ENCODE measurements at regions not wholly inside any gene's neighbourhood (a gene's known extent, or its start where the extent isn't known, plus 50 kb on each side); places are given as distances from the start of the nearest gene placed in this dataset.

DNA sequence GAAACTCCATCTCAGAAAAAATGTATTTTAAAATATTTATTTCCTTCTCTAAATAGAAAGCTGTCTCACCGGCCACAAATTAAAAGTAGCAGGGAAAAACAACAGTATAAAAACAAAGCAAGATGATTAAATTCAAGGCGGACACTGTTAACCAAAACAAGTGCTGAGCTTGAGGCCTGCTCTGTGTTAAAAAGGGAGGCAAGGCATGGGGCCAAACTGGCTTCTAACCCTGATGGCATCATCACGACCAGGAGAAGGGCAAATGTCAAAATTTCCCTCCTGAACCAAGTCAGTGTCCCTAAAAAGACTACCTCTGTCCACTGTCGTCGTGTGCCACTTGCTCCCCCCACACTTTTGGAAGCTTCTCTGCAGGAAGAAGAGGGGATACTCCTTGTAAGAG is 116.1 kb downstream of the MSX2 start:
- DNase-seq (ENCODE audit: low read depth), result no peak

DNA sequence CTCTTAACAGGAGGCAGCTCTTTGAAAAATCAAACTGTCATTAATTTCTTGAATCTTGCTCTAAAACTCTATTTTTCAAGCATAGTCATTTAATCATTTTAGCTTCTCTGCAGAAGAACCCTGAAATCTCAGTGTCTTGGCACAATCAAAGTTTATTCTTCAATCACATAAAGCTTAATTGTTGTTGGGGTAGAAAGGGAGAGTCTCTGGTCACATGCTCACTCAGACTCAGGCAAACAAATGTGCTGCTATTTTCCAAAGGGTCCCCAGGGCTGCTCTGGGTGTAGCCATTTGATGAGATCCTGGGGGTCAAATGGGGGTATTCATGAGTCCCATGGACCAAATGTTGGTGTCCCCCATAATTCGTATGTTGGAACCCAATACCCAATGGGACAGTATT is 114.8 kb downstream of the MSX2 start:
- no peak for DNase-seq (ENCODE audit: low read depth)

DNA sequence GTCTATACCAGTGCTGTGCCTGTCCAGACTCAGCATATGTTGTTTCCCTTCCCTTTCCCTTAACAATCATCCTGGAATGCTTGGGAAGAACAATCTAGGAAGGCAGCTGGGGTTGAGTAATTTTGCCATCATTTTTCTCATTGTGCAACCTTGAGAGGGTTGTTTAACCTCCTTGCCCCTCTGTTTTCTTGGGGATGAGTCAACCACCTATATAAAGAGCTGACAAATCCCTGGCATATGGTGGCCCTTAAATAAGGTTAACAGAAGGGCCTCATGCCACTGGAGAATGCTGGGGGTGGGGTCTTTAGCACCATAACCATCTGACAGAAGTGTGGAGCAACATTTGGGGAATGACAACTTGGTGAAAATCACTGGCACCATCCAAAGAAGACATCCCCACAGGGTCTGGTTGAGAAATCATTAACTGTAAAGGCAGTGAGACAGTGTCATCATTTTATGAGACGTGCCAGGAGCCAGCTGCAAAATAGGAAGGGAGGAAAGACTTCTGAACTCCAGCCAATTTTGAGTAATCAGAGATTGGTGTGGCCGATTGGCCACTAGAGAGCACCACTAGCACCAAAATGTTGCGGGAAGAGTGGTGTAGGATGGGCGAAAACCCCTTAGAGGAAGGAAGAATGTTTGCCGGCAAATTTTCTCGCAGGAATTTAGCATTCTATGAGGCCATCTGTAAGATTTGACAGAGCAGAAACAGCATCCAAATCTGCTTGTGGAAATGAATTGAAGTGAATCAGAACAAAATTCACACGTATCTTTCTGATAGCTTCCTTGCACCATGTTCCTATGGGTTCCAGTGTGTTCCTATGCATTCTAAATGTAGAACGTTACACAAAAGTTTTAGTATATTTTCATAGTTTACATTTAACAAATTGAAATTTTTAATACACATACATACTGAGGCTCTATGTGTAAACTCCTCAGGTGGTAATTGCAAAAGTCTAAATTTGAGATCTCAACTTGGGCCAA is 113.8 kb downstream of the MSX2 start:
- DNase-seq (ENCODE audit: low read depth), result peak; percentile 95

DNA sequence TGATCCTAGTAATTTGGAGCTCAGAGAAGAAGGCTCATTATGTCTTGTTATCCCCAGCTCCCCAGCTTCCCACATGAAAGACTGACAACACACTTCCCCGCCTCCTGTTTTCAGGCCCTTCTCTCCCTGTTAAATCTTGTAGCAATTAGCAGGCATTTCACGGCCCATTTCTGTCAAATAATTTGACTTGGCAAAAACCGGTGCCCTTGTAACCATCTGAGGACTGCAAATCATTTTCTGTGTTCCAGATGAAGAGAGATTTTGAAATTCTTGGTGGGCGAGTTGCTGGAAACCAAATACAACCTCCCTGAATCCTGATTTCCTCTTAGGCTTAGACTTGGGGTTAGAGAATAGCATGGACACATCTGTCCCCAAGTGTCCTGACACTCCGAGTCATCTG is 109.7 kb downstream of the MSX2 start:
- DNase-seq (ENCODE audit: low read depth), result peak; percentile 53

DNA sequence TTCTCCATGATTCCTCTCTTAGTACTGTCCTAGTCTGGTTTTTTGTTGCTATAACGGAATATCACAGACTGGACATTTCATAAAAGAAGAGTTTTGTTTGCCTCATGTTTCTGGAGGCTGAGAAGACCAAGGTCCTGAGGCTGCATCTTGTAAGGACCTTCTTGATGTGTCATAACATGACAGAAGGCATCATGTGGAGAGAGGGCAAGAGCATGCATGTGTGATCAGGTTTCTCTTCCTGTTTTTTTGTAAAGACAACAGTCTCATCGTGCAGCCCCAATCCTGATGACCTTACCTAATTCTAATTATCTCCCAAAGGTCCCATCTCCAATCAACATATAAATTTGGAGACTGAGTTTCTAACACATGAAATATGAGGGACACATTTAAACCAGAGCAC is 108.4 kb downstream of the MSX2 start:
- DNase-seq (ENCODE audit: low read depth), result no peak

DNA sequence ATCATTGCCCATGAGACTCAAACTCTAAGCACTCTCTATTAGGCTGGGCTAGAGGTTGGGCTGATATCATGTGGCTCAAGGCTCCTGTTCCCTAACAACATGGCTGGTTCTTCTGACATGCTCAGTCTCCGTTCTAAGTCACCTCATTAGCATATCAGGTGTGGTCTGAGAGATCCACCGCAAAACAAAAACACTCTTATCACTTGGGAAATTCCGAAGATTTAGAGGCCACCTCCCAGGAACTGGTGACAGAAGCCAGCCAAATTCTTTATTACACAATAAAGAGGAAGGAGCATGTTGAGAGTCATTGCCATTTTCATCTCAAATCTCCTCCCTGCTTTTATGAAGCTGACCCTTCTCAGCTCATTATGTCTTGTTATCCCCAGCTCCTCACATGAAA is 107.6 kb downstream of the MSX2 start:
- peak; percentile 28 for DNase-seq (ENCODE audit: low read depth)

DNA sequence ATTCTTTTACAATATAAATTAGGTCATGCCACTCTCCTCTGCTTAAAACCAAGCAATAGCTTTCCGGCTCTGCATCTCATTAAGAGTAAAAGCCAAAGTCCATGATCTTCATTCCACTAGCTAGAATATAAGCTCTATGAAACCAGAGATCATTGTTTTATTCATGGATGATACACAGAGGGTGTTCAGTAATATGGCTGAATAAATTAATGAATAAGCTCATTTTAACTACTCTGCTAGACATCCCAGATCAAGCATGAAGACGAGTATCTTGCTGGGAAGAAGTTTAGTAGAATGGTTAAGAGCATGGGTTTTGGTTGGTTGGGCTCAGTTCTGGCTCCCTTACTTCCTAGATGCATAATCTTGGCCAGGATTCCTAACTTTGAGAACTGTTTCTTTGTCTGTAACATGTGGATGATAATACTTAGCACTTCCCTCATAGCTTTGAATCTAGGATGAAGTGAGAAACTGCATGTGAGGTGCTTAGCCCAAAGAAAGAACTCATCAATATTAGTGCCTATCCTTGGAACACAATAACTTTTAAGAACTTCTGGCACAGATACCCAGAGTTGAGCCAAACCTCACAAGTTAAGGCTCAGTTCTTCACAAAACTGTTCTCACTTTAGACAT is 106.8 kb downstream of the MSX2 start:
- DNase-seq (ENCODE audit: low read depth), result no peak

DNA sequence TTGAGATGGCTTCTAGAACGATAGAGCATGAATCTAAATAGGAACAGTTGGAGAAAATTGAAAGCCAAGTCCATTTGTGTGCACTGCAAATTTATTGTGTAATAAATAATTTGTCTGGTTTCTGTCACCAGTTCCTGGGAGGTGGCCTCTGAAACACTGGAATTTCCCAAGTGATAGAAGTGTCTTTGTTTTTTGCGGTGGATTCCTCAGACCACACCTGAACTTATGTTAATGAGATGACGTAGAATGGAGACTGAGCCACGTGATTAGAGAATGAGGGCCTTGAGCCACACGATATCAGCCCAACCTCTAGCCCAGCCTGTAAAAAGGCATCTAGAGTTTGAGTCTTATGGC is 105.1 kb downstream of the MSX2 start:
- no peak for DNase-seq (ENCODE audit: low read depth)

DNA sequence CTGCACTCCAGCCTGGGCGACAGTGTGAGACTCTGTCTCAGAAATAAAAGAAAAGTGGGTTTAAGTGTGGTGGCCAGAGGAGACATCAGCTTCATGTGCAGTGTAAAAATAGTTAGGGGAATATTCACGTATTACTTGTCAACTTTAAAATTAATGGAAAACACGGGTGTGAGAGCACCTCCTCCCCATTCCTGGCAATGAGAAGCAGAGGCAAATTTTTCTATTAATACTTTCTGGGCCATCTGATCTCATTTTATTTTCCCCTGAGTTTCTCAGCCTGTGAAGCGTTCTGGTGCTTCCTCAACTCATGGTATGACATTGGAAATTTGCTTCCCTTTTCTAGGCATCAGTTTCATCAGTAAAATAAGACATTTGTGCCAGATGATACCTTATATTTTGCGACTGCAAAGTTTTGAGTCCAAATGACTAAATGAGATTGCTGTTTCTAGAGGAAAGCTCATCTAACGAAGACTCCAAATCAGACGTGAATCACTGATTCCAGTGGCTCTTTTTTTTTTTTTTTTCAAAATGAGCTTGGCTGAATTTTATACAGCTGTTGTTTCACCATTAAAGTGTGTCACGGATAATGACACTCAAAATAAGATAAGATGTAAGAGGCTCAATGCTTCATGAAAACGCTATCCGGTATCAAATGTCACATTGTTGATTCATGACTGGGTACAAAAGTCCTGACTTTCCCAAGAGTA is 104.6 kb downstream of the MSX2 start:
- peak; percentile 82 for DNase-seq (ENCODE audit: low read depth)

DNA sequence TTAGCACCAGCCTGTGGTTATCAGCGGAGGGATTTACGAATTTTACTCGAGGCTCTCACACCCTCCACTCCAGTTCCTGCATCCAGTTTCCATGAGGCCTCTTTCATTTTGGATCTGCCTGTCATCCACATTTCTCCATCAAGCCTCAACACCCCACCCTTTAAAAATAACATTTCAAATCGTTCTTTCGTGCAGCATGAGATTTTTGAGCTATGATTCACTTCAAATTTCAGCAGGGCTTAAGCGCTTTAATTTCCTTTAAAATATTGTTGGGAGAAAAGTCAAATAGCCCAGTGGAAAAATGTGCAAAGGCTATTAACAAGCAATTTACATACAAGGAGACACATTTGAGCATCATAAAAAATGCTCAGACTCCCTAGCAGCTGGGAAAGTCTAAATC is 103.2 kb downstream of the MSX2 start:
- peak; percentile 66 for DNase-seq (ENCODE audit: low read depth)

DNA sequence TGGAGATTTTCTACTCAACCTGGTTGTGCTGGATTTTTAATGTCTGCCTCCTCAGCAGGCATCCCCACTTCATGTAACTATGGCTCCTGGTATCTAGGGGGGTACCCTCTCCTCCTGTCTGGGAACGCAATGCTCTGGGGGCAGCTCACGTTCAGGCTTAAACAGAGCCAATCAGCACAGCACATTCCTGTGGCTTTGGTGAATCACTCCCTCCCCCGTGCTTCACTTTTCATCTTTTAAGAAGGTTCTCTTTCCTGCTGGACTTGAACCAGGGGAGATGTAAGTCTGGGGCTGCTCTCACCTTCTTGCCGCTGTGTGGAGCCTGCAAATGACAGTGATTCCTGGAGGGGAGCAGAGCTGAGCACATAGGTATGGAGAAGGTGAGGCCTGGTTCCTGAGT is 101.2 kb downstream of the MSX2 start:
- DNase-seq (ENCODE audit: low read depth), result peak; percentile 74

DNA sequence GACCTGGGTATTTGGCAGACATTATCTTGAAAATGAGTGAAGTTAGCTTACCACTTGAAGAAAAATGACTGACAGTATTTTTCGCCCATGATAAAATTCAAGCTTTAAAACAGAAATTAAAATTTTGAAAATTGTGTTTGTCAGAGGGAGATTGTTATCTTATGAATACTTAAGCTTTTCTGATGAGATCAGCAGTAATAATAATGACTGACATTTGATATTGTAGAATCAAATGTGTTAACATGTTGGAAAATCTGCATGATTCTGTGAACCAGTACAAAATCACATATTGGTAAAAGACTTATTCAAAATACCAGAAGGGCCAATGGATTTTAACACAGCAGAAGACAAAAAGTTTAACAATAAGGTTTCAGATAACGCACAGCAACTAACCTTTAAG is 94.0 kb downstream of the MSX2 start:
- DNase-seq (ENCODE audit: low read depth), result no peak

DNA sequence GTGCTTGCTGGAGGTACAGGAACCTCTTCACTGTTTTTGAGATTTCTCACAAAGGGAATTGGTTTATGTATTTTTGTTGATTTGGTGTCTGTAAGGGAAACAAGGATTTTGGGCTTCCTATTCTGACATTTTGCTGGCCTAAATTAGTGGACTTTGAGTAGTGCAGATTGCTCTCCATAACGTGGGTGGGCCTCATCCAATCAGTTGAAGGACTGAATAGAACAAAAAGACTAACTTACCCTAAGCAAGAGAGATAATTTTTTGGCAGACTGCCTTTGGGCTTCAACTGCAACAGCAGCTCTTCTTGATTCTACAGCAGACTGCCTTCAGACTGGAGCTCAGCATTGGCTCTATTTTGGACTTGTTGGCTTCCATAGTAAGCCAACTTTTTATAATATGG is 93.2 kb downstream of the MSX2 start:
- DNase-seq (ENCODE audit: low read depth), result no peak

DNA sequence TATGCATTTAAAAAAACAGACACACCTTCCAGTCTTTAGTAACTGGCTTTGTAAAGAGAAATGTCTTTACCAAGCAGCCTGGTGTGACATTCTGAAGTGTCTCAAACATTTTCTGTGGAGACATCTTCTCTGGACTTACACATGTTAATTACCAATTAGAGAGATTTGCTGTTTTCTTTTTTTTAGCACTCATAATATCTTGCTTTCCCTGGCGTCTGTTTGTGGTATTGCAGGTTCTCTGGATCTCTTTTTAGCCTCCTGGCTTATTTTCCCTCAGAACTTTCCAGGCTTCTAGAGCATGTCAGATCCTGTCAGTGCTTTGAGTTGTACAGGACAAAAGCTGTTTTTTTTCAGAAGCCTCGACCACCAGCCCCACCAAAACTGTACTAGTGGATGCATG is 92.5 kb downstream of the MSX2 start:
- DNase-seq (ENCODE audit: low read depth), result no peak

DNA sequence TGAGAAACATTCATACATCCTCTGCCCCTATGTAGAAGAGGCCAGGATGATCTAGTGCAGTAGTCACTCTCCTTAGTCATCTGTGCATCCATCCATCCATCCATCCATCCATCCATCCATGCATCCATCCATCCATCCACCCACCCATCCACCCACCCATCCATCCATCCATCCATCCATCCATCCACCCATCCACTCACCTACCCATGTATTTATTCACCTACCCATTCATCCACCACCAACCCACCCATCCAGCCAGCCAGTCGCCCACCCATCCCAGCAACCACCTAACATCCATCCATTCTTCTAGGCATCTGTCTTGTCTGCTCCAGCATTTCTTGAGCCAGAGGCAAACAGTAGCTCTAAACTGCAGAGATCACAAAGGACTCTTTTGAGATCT is 87.1 kb downstream of the MSX2 start:
- no peak for DNase-seq (ENCODE audit: low read depth)

DNA sequence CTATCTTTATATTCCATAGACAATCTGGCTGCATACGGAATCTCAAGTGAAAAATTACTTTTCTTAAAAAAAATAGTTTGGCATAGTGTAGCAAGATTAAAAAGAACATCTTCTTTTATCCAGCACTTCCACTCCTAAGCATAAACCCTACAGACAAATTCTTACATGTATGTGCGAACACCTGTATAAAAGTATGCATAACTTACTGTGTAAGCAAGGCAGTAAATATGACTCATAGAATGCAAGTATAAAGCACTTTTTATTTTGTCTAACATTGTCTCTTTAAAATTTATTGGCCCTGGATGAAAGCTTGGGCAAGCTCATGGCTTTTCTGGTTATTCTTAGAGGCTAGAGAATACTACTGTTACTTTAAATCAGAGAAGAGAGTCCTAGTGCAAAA is 86.4 kb downstream of the MSX2 start:
- no peak for DNase-seq (ENCODE audit: low read depth)

DNA sequence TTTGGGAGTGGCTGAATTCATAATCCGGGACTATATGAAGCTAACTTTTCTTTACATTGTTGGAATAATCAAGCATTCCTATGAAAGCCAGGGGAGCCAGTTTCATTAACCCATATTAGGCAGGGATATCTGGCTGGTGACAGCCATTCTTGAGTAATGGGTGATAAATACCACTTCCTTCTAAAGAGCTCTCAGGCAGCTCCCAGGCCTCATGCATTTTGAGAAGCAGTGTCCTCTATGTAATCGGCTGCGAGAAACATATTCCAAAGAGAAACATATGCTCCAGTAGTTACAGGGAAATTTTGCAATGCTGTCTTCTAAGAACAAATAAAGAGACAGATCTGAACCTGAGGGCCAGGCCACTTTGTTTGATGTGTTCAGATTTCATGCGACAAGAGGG is 83.1 kb downstream of the MSX2 start:
- DNase-seq (ENCODE audit: low read depth), result no peak

DNA sequence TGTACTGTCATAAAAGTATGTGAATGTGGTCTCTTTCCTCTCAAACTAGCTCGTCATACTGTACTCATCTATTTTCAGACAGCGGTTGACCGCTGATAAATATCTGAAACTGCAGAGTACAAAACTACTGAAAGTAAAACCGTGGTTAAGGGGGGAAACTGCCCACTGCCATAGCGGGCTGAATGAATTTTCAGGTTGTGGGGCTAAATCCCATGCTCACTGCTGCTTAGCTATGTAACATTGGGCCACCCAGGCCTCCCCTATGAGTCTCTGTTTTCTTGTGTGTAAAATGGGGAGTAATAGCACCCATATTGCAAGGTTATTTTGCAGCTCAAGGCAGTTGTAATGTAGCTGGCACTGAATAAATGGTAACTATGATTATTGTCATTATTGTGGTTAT is 82.3 kb downstream of the MSX2 start:
- DNase-seq (ENCODE audit: low read depth), result no peak

DNA sequence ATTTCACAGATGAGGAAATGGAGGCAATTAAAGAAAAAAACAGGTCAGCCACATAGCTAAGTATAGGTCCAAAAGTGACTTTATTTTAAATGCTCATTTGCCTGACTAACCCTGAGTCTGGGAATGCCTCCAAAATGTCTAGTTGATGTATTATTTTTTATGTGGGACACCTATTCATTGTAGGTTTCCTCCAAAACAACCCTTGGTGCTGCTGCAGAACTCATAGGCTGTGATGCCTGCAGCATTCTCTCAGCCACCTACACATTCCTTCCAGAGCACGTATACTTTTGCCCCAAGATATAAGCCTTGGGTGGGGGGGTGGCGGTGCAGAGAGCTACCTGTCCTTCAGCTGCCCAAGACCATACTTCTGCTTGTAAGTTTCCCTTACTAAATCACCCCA is 77.4 kb downstream of the MSX2 start:
- DNase-seq (ENCODE audit: low read depth), result peak; percentile 44

DNA sequence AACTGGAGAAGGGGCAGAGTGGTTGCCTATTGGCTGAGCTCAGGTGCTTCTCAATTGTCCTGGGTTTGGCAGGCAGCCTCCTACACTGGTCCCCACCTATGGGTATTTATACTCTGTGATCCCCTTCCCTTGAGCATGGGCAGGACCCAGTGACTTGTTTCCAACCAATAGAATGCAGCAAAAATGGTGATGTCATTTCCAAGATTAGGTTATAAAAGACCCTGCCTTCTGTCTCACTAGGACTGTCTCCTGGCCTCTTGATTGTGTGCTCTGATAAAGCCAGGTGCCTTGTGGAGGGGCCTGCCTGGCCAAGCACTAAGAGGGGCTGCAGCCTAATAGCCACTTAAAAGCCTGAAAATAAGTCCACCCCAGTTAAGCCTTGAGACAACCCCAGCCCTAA is 76.1 kb downstream of the MSX2 start:
- DNase-seq (ENCODE audit: low read depth), result no peak

DNA sequence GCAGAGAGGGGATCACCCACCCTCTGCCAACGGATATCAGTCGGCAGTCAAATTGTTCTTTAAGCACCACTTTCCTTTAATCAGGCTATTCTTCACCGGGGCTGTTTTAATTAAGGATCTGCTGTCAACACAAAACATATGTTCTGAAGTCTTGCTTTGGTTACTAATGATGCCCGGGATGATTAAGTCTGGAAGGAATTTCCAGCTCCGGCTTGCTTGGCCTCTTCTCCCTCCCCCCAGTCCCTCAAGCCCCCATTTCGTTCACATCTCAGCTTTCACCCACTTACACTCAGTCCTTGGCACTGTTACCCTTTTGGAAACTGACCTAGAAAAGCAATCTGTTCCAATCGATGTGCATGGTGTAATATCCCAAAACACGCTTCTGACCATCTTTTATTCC is 74.7 kb downstream of the MSX2 start:
- DNase-seq (ENCODE audit: low read depth), result peak; percentile 86

DNA sequence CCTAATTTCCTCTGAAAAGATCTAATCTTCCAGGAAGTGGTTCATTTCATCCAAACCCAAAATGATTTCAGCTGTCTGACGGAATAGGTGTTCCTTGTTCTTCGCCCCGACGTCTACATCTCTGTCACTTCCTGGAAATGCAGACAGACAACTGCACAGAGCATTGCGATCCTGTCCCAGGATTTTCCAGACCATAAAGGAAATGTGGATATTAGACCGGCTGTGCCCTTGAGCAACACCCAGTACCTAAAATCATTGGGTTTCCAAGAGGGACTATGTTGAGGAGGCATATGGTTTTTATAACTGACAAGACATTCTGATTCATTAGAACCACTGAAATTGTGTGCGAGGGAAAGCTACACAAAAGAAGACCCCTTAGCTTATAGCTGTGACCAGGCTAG is 74.2 kb downstream of the MSX2 start:
- DNase-seq (ENCODE audit: low read depth), result peak; percentile 75

DNA sequence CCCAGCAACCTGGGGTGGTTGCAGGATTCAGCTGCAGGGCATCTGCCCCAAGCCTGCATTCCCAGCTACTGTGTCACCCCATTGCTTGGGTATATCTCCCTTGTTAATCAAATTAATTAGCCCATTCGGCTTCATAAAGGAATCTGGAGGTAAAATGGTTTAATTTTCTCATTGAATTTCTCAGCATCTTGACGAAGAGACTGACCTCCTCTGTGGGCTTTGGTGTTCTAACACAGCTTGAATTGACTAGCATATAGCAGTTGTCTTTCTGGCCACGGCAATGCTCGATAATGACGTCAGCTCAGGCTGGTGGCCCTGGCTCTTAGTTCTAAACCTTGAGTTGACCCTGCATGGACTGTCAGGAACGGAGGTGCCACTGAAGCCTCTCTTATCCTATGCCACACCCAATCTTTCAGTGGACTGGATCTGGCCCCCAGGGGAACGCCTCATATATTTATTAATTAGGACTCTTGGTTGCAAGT is 72.4 kb downstream of the MSX2 start:
- DNase-seq (ENCODE audit: low read depth), result no peak

All from RPMI7951 (cell line).